ENCODE measurements at regions not wholly inside any gene's neighbourhood (a gene's known extent, or its start where the extent isn't known, plus 50 kb on each side); places are given as distances from the start of the nearest gene placed in this dataset.

GRCh38 chrX:8232406-8232805 lies 61.3 kb upstream of the VCX2 start:
- FAIRE-seq, result no peak
- H3K79me2 ChIP-seq (ENCODE audit: control insufficient read depth, insufficient read depth, low read length), result no peaks in the 10 kb centered on the region
- H2AFZ ChIP-seq (ENCODE audit: control insufficient read depth, low read length), result no peak overlapping the region
- TF ChIP-seq EZH2 (IDR thresholded peaks at IDR 0.05; ENCODE audit: low read length) (no peak), CTCF (optimal IDR thresholded peaks at IDR 0.05 in 1 of 3, IDR thresholded peaks at IDR 0.05 in 1 of 3, conservative IDR thresholded peaks at IDR 0.05 in 1 of 3; ENCODE audit: extremely low read depth in 1 of 3, insufficient read depth in 2 of 3, low read length in 3 of 3) (no peak)
- H3K27ac ChIP-seq (ENCODE audit: control insufficient read depth, insufficient read depth, low read length), result no peak overlapping the region
- no peak for DNase-seq (ENCODE audit: low read depth, low spot score)
- H4K20me1 ChIP-seq (ENCODE audit: control insufficient read depth, extremely low read depth, insufficient read depth, low read length), result no peaks in the 10 kb centered on the region
- H3K9ac ChIP-seq (ENCODE audit: control insufficient read depth, extremely low read depth, insufficient read depth, low read length), result no peak overlapping the region
- dilution Hi-C loops (cut with MboI; ENCODE audit: extremely low pct_ligation_motif_present, low sequenced_read_pairs), result no loop called here
- no peaks in the 10 kb centered on the region for H3K27me3 ChIP-seq (ENCODE audit: control insufficient read depth, extremely low read depth, insufficient read depth, low read length)
- no peaks in the 10 kb centered on the region for H3K9me3 ChIP-seq (ENCODE audit: control insufficient read depth, low read depth, low read length)
- H3K4me1 ChIP-seq (ENCODE audit: control insufficient read depth, extremely low read depth, insufficient read depth, low read length), result no peaks in the 10 kb centered on the region
- H3K4me2 ChIP-seq (ENCODE audit: control insufficient read depth, extremely low read depth, insufficient read depth, low read depth, low read length), result no peak overlapping the region
- H3K36me3 ChIP-seq (ENCODE audit: control insufficient read depth in 2 of 2, extremely low read depth in 1 of 2, insufficient read depth in 2 of 2, low read length in 2 of 2), result no peaks in the 10 kb centered on the region
- no peak overlapping the region for H3K4me3 ChIP-seq (ENCODE audit: control insufficient read depth in 2 of 3, extremely low read depth in 1 of 3, insufficient read depth in 2 of 3, low read depth in 1 of 3, low read length in 3 of 3)
- no peaks in the 10 kb centered on the region for H3K9me1 ChIP-seq (ENCODE audit: control insufficient read depth, extremely low read depth, insufficient read depth, low read length)

- H3K9ac ChIP-seq (ENCODE audit: control insufficient read depth, extremely low read depth, insufficient read depth, low read length), result no peak overlapping the region
- dilution Hi-C loops (cut with MboI; ENCODE audit: extremely low pct_ligation_motif_present, low sequenced_read_pairs), result no loop called here
- no peak for FAIRE-seq
These were observed 62.0 kb upstream of the VCX2 start for GRCh38 chrX:8233091-8233490.

More at GRCh38 chrX:8233091-8233490, 62.0 kb upstream of the VCX2 start:
- DNase-seq (ENCODE audit: low read depth, low spot score), result no peak
- no peak overlapping the region for H3K4me2 ChIP-seq (ENCODE audit: control insufficient read depth, extremely low read depth, insufficient read depth, low read depth, low read length)
- TF ChIP-seq CTCF (optimal IDR thresholded peaks at IDR 0.05 in 1 of 3, IDR thresholded peaks at IDR 0.05 in 1 of 3, conservative IDR thresholded peaks at IDR 0.05 in 1 of 3; ENCODE audit: extremely low read depth in 1 of 3, insufficient read depth in 2 of 3, low read length in 3 of 3) (no peak), EZH2 (IDR thresholded peaks at IDR 0.05; ENCODE audit: low read length) (no peak)
- no peak overlapping the region for H2AFZ ChIP-seq (ENCODE audit: control insufficient read depth, low read length)
- H3K27ac ChIP-seq (ENCODE audit: control insufficient read depth, insufficient read depth, low read length), result no peak overlapping the region
- no peaks in the 10 kb centered on the region for H3K9me1 ChIP-seq (ENCODE audit: control insufficient read depth, extremely low read depth, insufficient read depth, low read length)
- no peak overlapping the region for H3K4me3 ChIP-seq (ENCODE audit: control insufficient read depth in 2 of 3, extremely low read depth in 1 of 3, insufficient read depth in 2 of 3, low read depth in 1 of 3, low read length in 3 of 3)
- H4K20me1 ChIP-seq (ENCODE audit: control insufficient read depth, extremely low read depth, insufficient read depth, low read length), result no peaks in the 10 kb centered on the region
- no peaks in the 10 kb centered on the region for H3K4me1 ChIP-seq (ENCODE audit: control insufficient read depth, extremely low read depth, insufficient read depth, low read length)
- H3K9me3 ChIP-seq (ENCODE audit: control insufficient read depth, low read depth, low read length), result no peaks in the 10 kb centered on the region
- H3K36me3 ChIP-seq (ENCODE audit: control insufficient read depth in 2 of 2, extremely low read depth in 1 of 2, insufficient read depth in 2 of 2, low read length in 2 of 2), result no peaks in the 10 kb centered on the region
- H3K27me3 ChIP-seq (ENCODE audit: control insufficient read depth, extremely low read depth, insufficient read depth, low read length), result no peaks in the 10 kb centered on the region
- no peaks in the 10 kb centered on the region for H3K79me2 ChIP-seq (ENCODE audit: control insufficient read depth, insufficient read depth, low read length)
